KOPT-K1 (cell line): ENCODE measurements at regions not wholly inside any gene's neighbourhood (a gene's known extent, or its start where the extent isn't known, plus 50 kb on each side); places are given as distances from the start of the nearest gene placed in this dataset.

ENCODE experiments used
- H3K27ac ChIP-seq: fragments of 200-600 bp; sonication (generic); 2 replicates; pipeline ENCODE4 v1.5.1; 2016; ENCODE audit warnings: antibody characterized with exemption, mild to moderate bottlenecking, low read depth, low read length; ENCODE audit not compliant: poor library complexity, severe bottlenecking
- H3K36me3 ChIP-seq: fragments of 200-600 bp; sonication (generic); 2 replicates; pipeline ENCODE4 v1.5.1; 2017; ENCODE audit warnings: antibody characterized with exemption, mild to moderate bottlenecking, low read length, moderate library complexity; ENCODE audit not compliant: insufficient read depth
- H3K9me3 ChIP-seq: fragments of 200-600 bp; sonication (generic); 2 replicates; pipeline ENCODE4 v1.5.1; 2017; ENCODE audit warnings: antibody characterized with exemption, low read length, mild to moderate bottlenecking; ENCODE audit not compliant: insufficient read depth, poor library complexity, severe bottlenecking

GRCh38 chr14:61119006-61119405 lies 138.0 kb downstream of the SLC38A6 start:
- Histone ChIP-seq H3K27ac (no peak overlapping the region), H3K36me3 (no peaks in the 10 kb centered on the region), H3K9me3 (peaks cover 37% of the 10 kb centered on the region)

- peaks cover 43% of the 10 kb centered on the region for H3K9me3 ChIP-seq
- H3K27ac ChIP-seq = no peak overlapping the region
- H3K36me3 ChIP-seq = no peaks in the 10 kb centered on the region
Observed at GRCh38 chr14:61116369-61116768, 135.3 kb downstream of the SLC38A6 start.

- no peak overlapping the region for H3K27ac ChIP-seq
Observed at GRCh38 chr14:61113561-61114225, 132.6 kb downstream of the SLC38A6 start.

GRCh38 chr14:61112506-61112905 lies 131.5 kb downstream of the SLC38A6 start:
- Histone ChIP-seq H3K27ac (no peak overlapping the region), H3K9me3 (peaks cover 34% of the 10 kb centered on the region), H3K36me3 (no peaks in the 10 kb centered on the region)

More at GRCh38 chr14:61113561-61114225, 132.6 kb downstream of the SLC38A6 start:
- H3K9me3 ChIP-seq = peaks cover 34% of the 10 kb centered on the region
- no peaks in the 10 kb centered on the region for H3K36me3 ChIP-seq

- H3K27ac ChIP-seq = no peak overlapping the region
- H3K36me3 ChIP-seq = no peaks in the 10 kb centered on the region
- peaks cover 34% of the 10 kb centered on the region for H3K9me3 ChIP-seq
Observed at GRCh38 chr14:61111731-61112130, 130.7 kb downstream of the SLC38A6 start.

GRCh38 chr14:61111209-61111665 lies 130.2 kb downstream of the SLC38A6 start:
- H3K36me3 ChIP-seq = no peaks in the 10 kb centered on the region
- peaks cover 30% of the 10 kb centered on the region for H3K9me3 ChIP-seq
- no peak overlapping the region for H3K27ac ChIP-seq

GRCh38 chr14:61110316-61111082 lies 129.5 kb downstream of the SLC38A6 start:
- Histone ChIP-seq H3K9me3 (peaks cover 22% of the 10 kb centered on the region), H3K36me3 (no peaks in the 10 kb centered on the region), H3K27ac (no peak overlapping the region)

- Histone ChIP-seq H3K36me3 (no peaks in the 10 kb centered on the region), H3K9me3 (peaks cover 10% of the 10 kb centered on the region), H3K27ac (no peak overlapping the region)
Observed at GRCh38 chr14:61109288-61109687, 128.2 kb downstream of the SLC38A6 start.

- H3K9me3 ChIP-seq = peaks cover 3% of the 10 kb centered on the region
- H3K27ac ChIP-seq = no peak overlapping the region
- no peaks in the 10 kb centered on the region for H3K36me3 ChIP-seq
Observed at GRCh38 chr14:61108496-61109141, 127.6 kb downstream of the SLC38A6 start.

GRCh38 chr14:61107869-61108493 lies 126.9 kb downstream of the SLC38A6 start:
- Histone ChIP-seq H3K36me3 (no peaks in the 10 kb centered on the region), H3K9me3 (no peaks in the 10 kb centered on the region), H3K27ac (no peak overlapping the region)

GRCh38 chr14:61106959-61107641 lies 126.1 kb downstream of the SLC38A6 start:
- no peak overlapping the region for H3K27ac ChIP-seq
- no peaks in the 10 kb centered on the region for H3K9me3 ChIP-seq

GRCh38 chr14:61106271-61106958 lies 125.4 kb downstream of the SLC38A6 start:
- H3K27ac ChIP-seq = no peak overlapping the region
- H3K9me3 ChIP-seq = no peaks in the 10 kb centered on the region
- no peaks in the 10 kb centered on the region for H3K36me3 ChIP-seq

More at GRCh38 chr14:61106959-61107641, 126.1 kb downstream of the SLC38A6 start:
- no peaks in the 10 kb centered on the region for H3K36me3 ChIP-seq

GRCh38 chr14:61104358-61104757 lies 123.3 kb downstream of the SLC38A6 start:
- no peak overlapping the region for H3K27ac ChIP-seq
- H3K9me3 ChIP-seq = no peaks in the 10 kb centered on the region
- H3K36me3 ChIP-seq = no peaks in the 10 kb centered on the region
